Esophagus muscularis mucosa (tissue), 4 donors: ENCODE measurements at regions not wholly inside any gene's neighbourhood (a gene's known extent, or its start where the extent isn't known, plus 50 kb on each side); places are given as distances from the start of the nearest gene placed in this dataset.

Experiments used
- EP300 ChIP-seq: sonication (generic); formaldehyde crosslinking; IDR thresholded peaks from one replicate; pipeline ENCODE4 v1.6.1; 2017; ENCODE audit warnings: antibody characterized with exemption
- POLR2A ChIP-seq: fragments of 450-650 bp; IDR thresholded peaks from one replicate; pipeline ENCODE4 v1.6.1; 2017; ENCODE audit warnings: antibody characterized with exemption, moderate library complexity, mild to moderate bottlenecking, low read depth
- POLR2AphosphoS5 ChIP-seq, 2 donors: sonication (generic); formaldehyde crosslinking; IDR thresholded peaks; one replicate each; pipeline ENCODE4 v1.6.1; 2017; ENCODE audit warnings: antibody characterized with exemption in 2 of 2
- TF ChIP-seq, protein P1 (sequence below), 3 experiments: fragments of 200-600 bp in 2 of 3; fragments of 450-650 bp in 1 of 3; sonication (generic) in 2 of 3; IDR thresholded peaks; one replicate each; pipeline ENCODE4 v1.5.1; 2017 to 2019; ENCODE audit warnings: antibody characterized with exemption in 3 of 3, mild to moderate bottlenecking in 2 of 3, moderate library complexity in 1 of 3

GRCh38 chr5:58358501-58359178 lies 101.2 kb downstream of the PLK2 start:
- TF ChIP-seq, protein P1, sequence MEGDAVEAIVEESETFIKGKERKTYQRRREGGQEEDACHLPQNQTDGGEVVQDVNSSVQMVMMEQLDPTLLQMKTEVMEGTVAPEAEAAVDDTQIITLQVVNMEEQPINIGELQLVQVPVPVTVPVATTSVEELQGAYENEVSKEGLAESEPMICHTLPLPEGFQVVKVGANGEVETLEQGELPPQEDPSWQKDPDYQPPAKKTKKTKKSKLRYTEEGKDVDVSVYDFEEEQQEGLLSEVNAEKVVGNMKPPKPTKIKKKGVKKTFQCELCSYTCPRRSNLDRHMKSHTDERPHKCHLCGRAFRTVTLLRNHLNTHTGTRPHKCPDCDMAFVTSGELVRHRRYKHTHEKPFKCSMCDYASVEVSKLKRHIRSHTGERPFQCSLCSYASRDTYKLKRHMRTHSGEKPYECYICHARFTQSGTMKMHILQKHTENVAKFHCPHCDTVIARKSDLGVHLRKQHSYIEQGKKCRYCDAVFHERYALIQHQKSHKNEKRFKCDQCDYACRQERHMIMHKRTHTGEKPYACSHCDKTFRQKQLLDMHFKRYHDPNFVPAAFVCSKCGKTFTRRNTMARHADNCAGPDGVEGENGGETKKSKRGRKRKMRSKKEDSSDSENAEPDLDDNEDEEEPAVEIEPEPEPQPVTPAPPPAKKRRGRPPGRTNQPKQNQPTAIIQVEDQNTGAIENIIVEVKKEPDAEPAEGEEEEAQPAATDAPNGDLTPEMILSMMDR (IDR thresholded peaks at IDR 0.05) = no peak
- TF ChIP-seq EP300 (no peak), POLR2AphosphoS5 (IDR thresholded peaks at IDR 0.05) (no peak), POLR2A (no peak)
